NCI-H460 (cell line): ENCODE measurements at regions not wholly inside any gene's neighbourhood (a gene's known extent, or its start where the extent isn't known, plus 50 kb on each side); places are given as distances from the start of the nearest gene placed in this dataset.
"Not testable (repeated sequence)": the region's sequence is repeated elsewhere in the genome, so short reads cannot be mapped to it uniquely, and the experiment has no call there.

ENCODE experiments used
- DNase-seq: peaks from one replicate; pipeline ENCODE4 v3.0.0-alpha.2; 2016; ENCODE audit warnings: low read depth; ENCODE audit errors: extremely low read depth

DNA sequence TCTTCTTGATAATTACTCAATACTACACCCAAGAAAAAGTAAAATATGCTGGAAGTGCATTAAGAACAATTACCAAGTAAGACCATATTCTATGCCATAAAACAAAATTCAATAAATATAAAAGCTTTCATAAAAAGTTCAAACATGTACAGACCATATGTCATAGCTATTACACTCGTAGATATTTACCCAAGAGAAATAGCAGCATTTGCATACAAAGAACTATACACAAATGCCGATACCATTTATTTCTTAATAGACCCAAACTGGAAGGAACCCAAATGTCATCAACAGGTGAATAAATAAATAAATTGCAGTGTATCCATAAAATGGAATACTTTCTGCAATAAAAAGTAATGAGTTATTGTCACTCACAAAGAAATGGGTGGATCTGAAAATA lies 78.3 kb upstream of the SLC16A7 start:
- no peak for DNase-seq

GRCh38 chr12:59500915-59501314 lies 94.9 kb upstream of the SLC16A7 start:
- DNase-seq: no peak

DNA sequence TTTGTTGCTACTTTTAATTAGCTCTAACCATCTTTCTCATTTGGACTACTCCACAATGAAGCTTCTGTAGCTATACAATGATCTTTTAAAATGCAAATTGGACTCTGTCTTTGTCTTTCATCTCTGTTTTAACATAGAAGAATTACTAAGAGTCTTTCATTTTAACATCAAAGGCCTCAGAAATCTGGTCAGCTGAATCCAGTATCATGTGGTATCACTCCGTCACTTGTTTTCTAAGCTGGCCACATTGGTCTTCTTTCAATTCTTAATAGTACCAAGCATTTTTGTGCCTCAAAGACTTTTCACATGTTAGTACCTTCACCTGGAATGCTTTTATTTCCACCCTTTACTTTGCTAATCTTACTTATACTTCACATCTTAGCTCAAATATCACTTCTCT lies 95.5 kb upstream of the SLC16A7 start:
- no peak for DNase-seq

GRCh38 chr12:59499774-59500173 lies 96.1 kb upstream of the SLC16A7 start:
- DNase-seq: no peak

GRCh38 chr12:59494617-59495016 lies 101.2 kb upstream of the SLC16A7 start:
- DNase-seq: no peak

GRCh38 chr12:59491877-59492276 lies 104.0 kb upstream of the SLC16A7 start:
- no peak for DNase-seq

DNA sequence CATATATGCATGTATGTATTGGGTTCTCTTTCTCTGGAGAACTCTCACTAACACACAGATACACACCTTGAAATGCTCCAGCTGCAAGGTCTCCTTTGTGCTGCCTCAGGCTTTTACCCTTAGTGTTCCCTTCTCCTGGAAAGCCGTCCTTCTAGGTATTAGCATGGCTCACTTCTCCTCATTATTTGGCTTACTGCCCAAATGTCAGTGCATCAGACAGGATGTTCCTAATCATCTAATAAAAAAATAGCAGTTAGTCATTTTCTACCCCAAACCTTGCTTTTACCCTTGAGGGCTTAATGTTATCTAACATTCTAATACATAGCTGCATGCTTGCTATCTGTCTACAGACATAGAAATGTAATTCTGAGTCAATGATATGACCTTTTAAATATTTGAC lies 109.0 kb upstream of the SLC16A7 start:
- no peak for DNase-seq

- no peak for DNase-seq
These were observed 111.3 kb upstream of the SLC16A7 start for GRCh38 chr12:59484575-59484974.

GRCh38 chr12:59474236-59474635 lies 121.6 kb upstream of the SLC16A7 start:
- not testable (repeated sequence) for DNase-seq

DNA sequence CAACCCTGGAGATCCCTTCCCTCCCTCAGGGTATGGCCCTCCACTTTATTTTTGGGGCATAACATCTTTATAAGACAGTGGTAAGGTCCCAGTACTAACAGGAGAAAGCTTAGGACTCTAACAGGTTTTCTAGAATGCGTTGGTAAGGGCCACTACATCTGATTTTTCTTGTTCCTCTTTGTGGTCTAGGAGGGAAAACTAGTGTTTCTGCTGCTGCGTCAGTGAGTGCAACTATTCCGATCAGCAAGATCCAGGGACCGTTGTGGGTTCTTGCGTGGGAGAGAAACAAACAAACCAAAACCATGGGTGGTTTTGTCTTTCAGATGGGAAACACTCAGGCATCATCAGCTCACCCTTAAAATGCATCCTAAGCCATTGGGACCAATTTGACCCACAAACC lies 123.6 kb upstream of the SLC16A7 start:
- DNase-seq: no peak

GRCh38 chr12:59459966-59460660 lies 135.7 kb upstream of the SLC16A7 start:
- DNase-seq: no peak

- DNase-seq: no peak
These were observed 142.4 kb upstream of the SLC16A7 start for GRCh38 chr12:59453475-59453874.

DNA sequence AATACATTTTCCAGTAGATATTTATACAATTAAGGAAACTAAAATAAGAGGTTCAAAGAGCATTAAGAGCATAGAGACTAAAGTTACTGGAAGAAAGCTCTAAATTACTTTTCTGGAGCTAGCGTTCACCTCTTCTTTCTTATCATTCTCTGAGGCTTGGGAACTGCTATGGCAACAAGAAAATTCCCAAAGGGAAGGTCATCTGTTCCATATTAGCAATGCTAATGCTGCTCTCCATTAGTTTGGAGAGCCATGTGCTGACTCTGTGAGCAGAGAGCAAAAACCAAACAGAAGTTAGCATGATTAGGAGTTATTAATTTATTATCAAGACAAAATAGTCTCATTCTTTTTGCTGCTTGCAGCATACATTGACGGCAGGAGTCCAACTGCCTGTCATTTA lies 143.1 kb upstream of the SLC16A7 start:
- no peak for DNase-seq

DNA sequence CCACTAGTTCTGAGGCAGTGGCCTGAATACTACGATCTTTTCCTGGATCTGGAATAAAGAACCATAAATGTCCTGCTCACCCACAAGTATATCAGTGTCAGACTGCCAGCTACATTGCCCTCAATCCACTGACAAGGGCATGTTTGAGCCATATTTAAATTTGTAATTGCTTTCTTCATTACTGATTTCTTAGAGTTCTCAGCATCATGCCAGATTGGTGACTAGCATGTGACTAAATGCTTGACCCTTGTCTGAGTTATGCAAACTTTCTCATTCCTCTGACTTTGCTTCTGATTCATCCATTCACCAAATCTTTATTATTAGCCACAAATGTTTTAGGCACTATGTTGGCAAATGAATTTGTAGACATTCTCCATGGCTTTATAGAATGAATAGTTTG lies 143.6 kb upstream of the SLC16A7 start:
- DNase-seq: no peak

DNA sequence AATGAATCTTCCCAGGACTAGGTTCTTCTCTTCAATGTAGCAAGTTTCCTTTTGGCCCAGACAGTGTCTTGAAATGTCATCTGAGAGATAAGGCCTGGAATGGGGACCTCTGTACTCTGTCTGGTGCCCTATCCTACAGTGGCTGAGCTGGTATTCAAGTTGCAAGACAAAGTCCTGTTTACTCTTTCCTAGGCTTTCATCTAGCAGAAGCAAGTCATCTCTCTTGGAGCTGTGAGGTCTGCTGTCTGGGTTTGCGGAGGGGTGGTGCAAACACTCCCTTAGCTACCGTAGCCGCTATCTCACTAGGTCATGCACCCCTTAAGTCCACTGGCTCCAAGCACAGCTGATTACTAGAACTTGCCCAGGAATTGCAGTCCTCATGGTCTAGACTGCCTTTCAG lies 149.7 kb upstream of the SLC16A7 start:
- no peak for DNase-seq

DNA sequence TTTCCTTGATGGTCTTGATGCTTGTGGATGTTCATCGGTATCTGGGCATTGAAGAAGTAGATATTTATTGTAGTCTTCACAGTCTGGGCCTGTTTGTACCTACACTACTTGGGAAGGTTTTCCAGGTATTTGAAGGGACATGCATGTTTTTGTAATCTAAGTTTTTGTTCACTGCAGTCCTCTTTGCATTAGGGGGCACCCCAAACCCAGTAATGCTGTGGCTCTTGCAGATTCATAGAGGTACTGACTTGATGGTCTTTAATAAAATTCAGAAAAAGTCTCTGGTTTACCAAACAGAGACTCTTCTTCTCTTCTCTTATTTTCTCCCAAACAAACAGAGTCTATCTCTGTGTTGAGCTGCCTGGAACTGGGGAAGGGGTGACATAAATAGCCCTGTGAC lies 150.9 kb upstream of the SLC16A7 start:
- no peak for DNase-seq

- DNase-seq: no peak
These were observed 163.8 kb upstream of the SLC16A7 start for GRCh38 chr12:59432057-59432456.

DNA sequence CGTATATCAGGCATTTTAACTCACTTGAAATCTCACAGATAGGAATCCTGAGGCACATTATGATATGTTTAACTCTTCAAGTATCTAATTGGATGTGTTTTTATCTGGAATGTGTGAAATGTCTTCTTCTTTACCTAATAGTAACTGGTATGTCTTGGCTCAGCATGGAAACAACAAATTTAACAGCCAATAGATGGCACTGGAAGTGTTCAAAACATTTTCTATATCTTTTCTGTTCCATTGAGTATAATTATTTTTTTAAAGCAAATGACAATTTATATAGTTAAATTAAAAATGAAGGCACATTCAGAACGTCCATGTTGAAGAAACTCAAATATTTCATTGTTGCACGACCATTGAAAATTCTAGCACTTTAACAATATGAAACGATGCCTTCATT lies 164.6 kb upstream of the SLC16A7 start:
- DNase-seq: peak; percentile 19

DNA sequence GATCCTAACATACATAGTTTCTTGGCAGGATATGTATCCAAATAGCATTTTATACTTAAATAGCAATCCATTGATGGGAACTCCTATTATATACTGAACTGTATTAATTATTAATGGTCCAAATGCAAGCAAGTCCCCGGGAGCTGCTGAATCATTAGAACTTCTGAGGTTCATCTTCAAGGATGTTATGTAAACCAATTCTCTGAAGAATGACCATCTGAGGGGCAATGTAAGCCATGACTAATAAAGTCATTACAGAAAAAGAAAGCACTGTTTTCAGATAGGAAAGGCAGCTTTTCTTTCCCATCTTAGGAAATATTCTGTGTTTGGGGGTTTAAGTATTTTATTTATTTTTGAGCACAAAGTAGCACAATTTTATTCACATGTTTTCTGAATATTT lies 166.1 kb upstream of the SLC16A7 start:
- DNase-seq: no peak

GRCh38 chr12:59425798-59426197 lies 170.0 kb upstream of the SLC16A7 start:
- no peak for DNase-seq

- not testable (repeated sequence) for DNase-seq
These were observed 171.2 kb upstream of the SLC16A7 start for GRCh38 chr12:59424666-59425065.

GRCh38 chr12:59414051-59414450 lies 181.8 kb upstream of the SLC16A7 start:
- DNase-seq: no peak

GRCh38 chr12:59408431-59408830 lies 187.4 kb upstream of the SLC16A7 start:
- no peak for DNase-seq
